SU-DHL-6 (cell line): ENCODE measurements at regions not wholly inside any gene's neighbourhood (a gene's known extent, or its start where the extent isn't known, plus 50 kb on each side); places are given as distances from the start of the nearest gene placed in this dataset.

Source experiments
- H2AFZ ChIP-seq: fragments of 200-600 bp; sonication (generic); 2 replicates; pipeline ENCODE4 v1.6.1; 2014; ENCODE audit warnings: low read depth, mild to moderate bottlenecking, moderate library complexity, mixed read lengths, antibody characterized with exemption, low read length; ENCODE audit not compliant: severe bottlenecking
- H3F3A ChIP-seq: fragments of 200-600 bp; shearing (Covaris generic); 2 replicates; pipeline ENCODE4 v1.6.0; 2016; ENCODE audit warnings: antibody characterized with exemption, mild to moderate bottlenecking; ENCODE audit not compliant: insufficient read depth
- H3K27ac ChIP-seq: fragments of 200-600 bp; sonication (generic); 2 replicates; pipeline ENCODE4 v1.5.1; 2016; ENCODE audit warnings: low read depth, mild to moderate bottlenecking, low read length, moderate library complexity, mixed read lengths
- H3K27me3 ChIP-seq: fragments of 200-600 bp; sonication (generic), shearing (Covaris generic); 2 replicates; pipeline ENCODE4 v1.6.0; 2014; ENCODE audit warnings: mild to moderate bottlenecking, low read length
- H3K36me3 ChIP-seq: fragments of 200-600 bp; sonication (generic); 2 replicates; pipeline ENCODE4 v1.6.1; 2014; ENCODE audit warnings: mild to moderate bottlenecking, low read length, mixed read lengths
- H3K4me2 ChIP-seq: fragments of 300-600, 200-600 bp; shearing (Covaris generic), sonication (generic); 2 replicates; pipeline ENCODE4 v1.6.0; 2014; ENCODE audit warnings: low read length, low read depth, mild to moderate bottlenecking; ENCODE audit not compliant: poor library complexity, severe bottlenecking
- H3K4me3 ChIP-seq: fragments of 200-600 bp; sonication (generic); 2 replicates; pipeline ENCODE4 v1.5.1; 2014; ENCODE audit warnings: antibody characterized with exemption, low read length, mild to moderate bottlenecking, mixed read lengths; ENCODE audit not compliant: insufficient read depth, poor library complexity, severe bottlenecking
- H3K79me2 ChIP-seq: fragments of 200-600 bp; sonication (generic); 2 replicates; pipeline ENCODE4 v1.6.1; 2014; ENCODE audit warnings: mild to moderate bottlenecking, low read length, moderate library complexity; ENCODE audit not compliant: insufficient read depth
- H3K9ac ChIP-seq: fragments of 200-600 bp; sonication (generic); 2 replicates; pipeline ENCODE4 v1.7.0; 2014; ENCODE audit warnings: mild to moderate bottlenecking, low read length
- H3K9me2 ChIP-seq: fragments of 200-600 bp; sonication (generic); replicated peaks from 2 replicates; pipeline ENCODE4 v1.6.1; 2014; ENCODE audit warnings: low read length; ENCODE audit not compliant: insufficient read depth
- H3K9me3 ChIP-seq: fragments of 200-600 bp; sonication (generic); 2 replicates; pipeline ENCODE4 v1.6.1; 2014; ENCODE audit warnings: low read length, mixed read lengths; ENCODE audit not compliant: insufficient read depth
- H4K20me1 ChIP-seq: fragments of 200-600 bp; sonication (generic); 2 replicates; pipeline ENCODE4 v1.6.1; 2014; ENCODE audit warnings: low read depth, mild to moderate bottlenecking, antibody characterized with exemption, low read length, moderate library complexity, mixed read lengths
- CTCF ChIP-seq: fragments of 200-600 bp; sonication (generic); IDR thresholded peaks from one replicate; pipeline ENCODE4 v1.5.1; 2017; ENCODE audit warnings: antibody characterized with exemption, mild to moderate bottlenecking, low read length, moderate library complexity; ENCODE audit not compliant: insufficient read depth, poor library complexity, severe bottlenecking
- EZH2phosphoT487 ChIP-seq: fragments of 200-600 bp; sonication (generic), shearing (Covaris generic); conservative IDR thresholded peaks from 2 replicates; pipeline ENCODE4 v1.6.1; 2018; ENCODE audit warnings: mild to moderate bottlenecking, antibody characterized with exemption, low read length, moderate library complexity, mixed read lengths

- Histone ChIP-seq H4K20me1 (no peaks in the 10 kb centered on the region), H3F3A (no peaks in the 10 kb centered on the region), H3K4me3 (no peak overlapping the region), H2AFZ (no peak overlapping the region), H3K27ac (no peak overlapping the region), H3K9me2 (no peaks in the 10 kb centered on the region), H3K36me3 (no peaks in the 10 kb centered on the region), H3K4me2 (no peak overlapping the region), H3K9ac (no peak overlapping the region), H3K27me3 (no peaks in the 10 kb centered on the region), H3K79me2 (no peaks in the 10 kb centered on the region), H3K9me3 (no peaks in the 10 kb centered on the region)
- TF ChIP-seq CTCF = no peak
- no peak for TF ChIP-seq EZH2phosphoT487
These were observed 55.9 kb upstream of the C3orf80 start for GRCh38 chr3:160169139-160169976.

- Histone ChIP-seq H3K36me3 (no peaks in the 10 kb centered on the region), H3K79me2 (no peaks in the 10 kb centered on the region), H3K4me2 (no peak overlapping the region), H4K20me1 (no peaks in the 10 kb centered on the region), H3F3A (no peaks in the 10 kb centered on the region), H3K27me3 (no peaks in the 10 kb centered on the region), H3K4me3 (no peak overlapping the region), H2AFZ (no peak overlapping the region), H3K9me3 (no peaks in the 10 kb centered on the region), H3K9me2 (no peaks in the 10 kb centered on the region), H3K27ac (no peak overlapping the region), H3K9ac (no peak overlapping the region)
- TF ChIP-seq EZH2phosphoT487 = no peak
- TF ChIP-seq CTCF = no peak
These were observed 54.5 kb upstream of the C3orf80 start for GRCh38 chr3:160170409-160171370.

- no peak overlapping the region for H3K9ac ChIP-seq
- no peak overlapping the region for H3K27ac ChIP-seq
- no peaks in the 10 kb centered on the region for H4K20me1 ChIP-seq
- no peaks in the 10 kb centered on the region for H3K79me2 ChIP-seq
- no peak overlapping the region for H3K4me2 ChIP-seq
- no peaks in the 10 kb centered on the region for H3F3A ChIP-seq
- H3K27me3 ChIP-seq = no peaks in the 10 kb centered on the region
- no peak overlapping the region for H2AFZ ChIP-seq
- H3K9me2 ChIP-seq = no peaks in the 10 kb centered on the region
- TF ChIP-seq EZH2phosphoT487 (no peak), CTCF (no peak)
- H3K4me3 ChIP-seq = no peak overlapping the region
- H3K36me3 ChIP-seq = no peaks in the 10 kb centered on the region
- no peaks in the 10 kb centered on the region for H3K9me3 ChIP-seq
These were observed 53.4 kb upstream of the C3orf80 start for GRCh38 chr3:160171813-160172212.
